ENCODE measurements at regions not wholly inside any gene's neighbourhood (a gene's known extent, or its start where the extent isn't known, plus 50 kb on each side); places are given as distances from the start of the nearest gene placed in this dataset.

GRCh38 chr6:141260627-141261015 is 872.1 kb upstream of the GJE1 start:
- DNase-seq, result no peak
- BruUV-seq (replicated peaks), result no TSS peak
- POLR2A ChIA-PET (ENCODE audit: unreplicated experiment), result no interaction called here
- no peak for TF ChIP-seq EZH2 (IDR thresholded peaks at IDR 0.05; ENCODE audit: low read depth)
- no peak for TF ChIP-seq CTCF (conservative IDR thresholded peaks at IDR 0.05)
- no peak overlapping the region for H2AFZ ChIP-seq
- H3K36me3 ChIP-seq (ENCODE audit: low read depth), result no peaks in the 10 kb centered on the region
- CTCF ChIA-PET, result no interaction called here
- no peak overlapping the region for H3K4me3 ChIP-seq
- H3K79me2 ChIP-seq (ENCODE audit: low read depth), result no peaks in the 10 kb centered on the region
- no peaks in the 10 kb centered on the region for H4K20me1 ChIP-seq (ENCODE audit: insufficient read depth)
- 0 out of 2 replicates have a peak, but pooled peaks cover 5% of the 10 kb centered on the region for H3K9me2 ChIP-seq (ENCODE audit: insufficient read depth)
- H3K4me1 ChIP-seq (replicated peaks; ENCODE audit: insufficient read depth), result no peaks in the 10 kb centered on the region; the same call in 1 of the 2 replicates
- H3K4me2 ChIP-seq, result no peak overlapping the region
- no peaks in the 10 kb centered on the region for H3K27me3 ChIP-seq (ENCODE audit: insufficient read depth, low read depth)
- intact Hi-C loops (cut with micrococcal nuclease; ENCODE audit: unreplicated experiment), result no loop called here
- no peaks in the 10 kb centered on the region for H3F3A ChIP-seq (ENCODE audit: insufficient read depth, low read depth)
- H3K9me3 ChIP-seq (ENCODE audit: insufficient read depth, low read depth), result no peaks in the 10 kb centered on the region
- no peak overlapping the region for H3K27ac ChIP-seq

GRCh38 chr6:141259807-141260206 is 872.9 kb upstream of the GJE1 start:
- H3K4me1 ChIP-seq (replicated peaks; ENCODE audit: insufficient read depth), result no peaks in the 10 kb centered on the region
- BruUV-seq (replicated peaks), result no TSS peak
- no peaks in the 10 kb centered on the region for H4K20me1 ChIP-seq (ENCODE audit: insufficient read depth)
- no peak for TF ChIP-seq CTCF (conservative IDR thresholded peaks at IDR 0.05)
- TF ChIP-seq EZH2 (IDR thresholded peaks at IDR 0.05; ENCODE audit: low read depth), result no peak
- H3K4me3 ChIP-seq, result no peak overlapping the region
- H3K27me3 ChIP-seq (ENCODE audit: insufficient read depth, low read depth), result no peaks in the 10 kb centered on the region
- no peaks in the 10 kb centered on the region for H3F3A ChIP-seq (ENCODE audit: insufficient read depth, low read depth)
- no peak overlapping the region for H3K27ac ChIP-seq
- intact Hi-C loops (cut with micrococcal nuclease; ENCODE audit: unreplicated experiment), result no loop called here
- ChIA-PET CTCF (no interaction called here), POLR2A (ENCODE audit: unreplicated experiment) (no interaction called here)
- no peaks in the 10 kb centered on the region for H3K36me3 ChIP-seq (ENCODE audit: low read depth)
- H3K4me2 ChIP-seq, result no peak overlapping the region
- H2AFZ ChIP-seq, result no peak overlapping the region
- no peaks in the 10 kb centered on the region for H3K79me2 ChIP-seq (ENCODE audit: low read depth)
- H3K9me2 ChIP-seq (ENCODE audit: insufficient read depth), result 0 out of 2 replicates have a peak, but pooled peaks cover 5% of the 10 kb centered on the region
- no peak for DNase-seq
- H3K9me3 ChIP-seq (ENCODE audit: insufficient read depth, low read depth), result no peaks in the 10 kb centered on the region

GRCh38 chr6:141259091-141259490 is 873.6 kb upstream of the GJE1 start:
- Histone ChIP-seq H3K4me2 (no peak overlapping the region), H3K9me2 (ENCODE audit: insufficient read depth) (0 out of 2 replicates have a peak, but pooled peaks cover 5% of the 10 kb centered on the region), H3K4me3 (no peak overlapping the region), H3K27ac (no peak overlapping the region), H3K4me1 (replicated peaks; ENCODE audit: insufficient read depth) (no peaks in the 10 kb centered on the region), H3K27me3 (ENCODE audit: insufficient read depth, low read depth) (no peaks in the 10 kb centered on the region), H3K79me2 (ENCODE audit: low read depth) (no peaks in the 10 kb centered on the region), H3K36me3 (ENCODE audit: low read depth) (no peaks in the 10 kb centered on the region), H4K20me1 (ENCODE audit: insufficient read depth) (no peaks in the 10 kb centered on the region), H3K9me3 (ENCODE audit: insufficient read depth, low read depth) (no peaks in the 10 kb centered on the region), H3F3A (ENCODE audit: insufficient read depth, low read depth) (no peaks in the 10 kb centered on the region), H2AFZ (no peak overlapping the region)
- no peak for DNase-seq
- ChIA-PET CTCF (no interaction called here), POLR2A (ENCODE audit: unreplicated experiment) (no interaction called here)
- intact Hi-C loops (cut with micrococcal nuclease; ENCODE audit: unreplicated experiment), result no loop called here
- TF ChIP-seq EZH2 (IDR thresholded peaks at IDR 0.05; ENCODE audit: low read depth) (no peak), CTCF (conservative IDR thresholded peaks at IDR 0.05) (no peak)
- no TSS peak for BruUV-seq (replicated peaks)

All from PC-9 (cell line).